Spleen (tissue), 11 donors: ENCODE measurements at regions not wholly inside any gene's neighbourhood (a gene's known extent, or its start where the extent isn't known, plus 50 kb on each side); places are given as distances from the start of the nearest gene placed in this dataset.

Experiments
- DNase-seq: peaks from one replicate; pipeline ENCODE4 v3.0.0-alpha.2; 2020
- H3K27ac ChIP-seq, 8 donors: fragments of 200-600 bp; sonication (generic) in 7 of 8; 1 replicate in 4 of 8; 2 replicates in 4 of 8; pipeline versions ENCODE4 v1.5.0 to v1.8.0; 2016 to 2021; ENCODE audit warnings: inconsistent platforms in 4 of 8, mild to moderate bottlenecking in 4 of 8, moderate library complexity in 1 of 8
- H3K27me3 ChIP-seq, 7 donors: fragments of 200-600 bp; sonication (generic) in 6 of 7; replicated peaks in 1 of 7; 1 replicate in 4 of 7; 2 replicates in 3 of 7; pipeline versions ENCODE4 v1.5.0 to v1.8.0; 2016 to 2021; ENCODE audit warnings: inconsistent platforms in 3 of 7, mild to moderate bottlenecking in 1 of 7
- H3K36me3 ChIP-seq, 6 donors: fragments of 200-600 bp; sonication (generic) in 5 of 6; 1 replicate in 4 of 6; 2 replicates in 2 of 6; pipeline versions ENCODE4 v1.5.0 to v1.8.0; 2016 to 2021; ENCODE audit warnings: inconsistent platforms in 2 of 6
- H3K4me1 ChIP-seq, 6 donors: fragments of 200-600 bp; sonication (generic) in 5 of 6; 1 replicate in 3 of 6; 2 replicates in 3 of 6; pipeline versions ENCODE4 v1.5.0 to v1.8.0; 2016 to 2021; ENCODE audit warnings: inconsistent platforms in 3 of 6
- H3K4me3 ChIP-seq, 8 donors: fragments of 200-600 bp; sonication (generic) in 7 of 8; 1 replicate in 4 of 8; 2 replicates in 4 of 8; pipeline versions ENCODE4 v1.5.0 to v1.8.0; 2016 to 2021; ENCODE audit warnings: inconsistent platforms in 4 of 8, mild to moderate bottlenecking in 4 of 8, moderate library complexity in 2 of 8
- H3K9me3 ChIP-seq, 8 donors: fragments of 200-600 bp; sonication (generic) in 7 of 8; 1 replicate in 4 of 8; 2 replicates in 4 of 8; pipeline versions ENCODE4 v1.5.0 to v1.8.0; 2016 to 2021; ENCODE audit warnings: inconsistent platforms in 4 of 8
- POLR2A ChIP-seq, 3 donors: fragments of 450-650 bp; IDR thresholded peaks; one replicate each; pipeline ENCODE4 v1.5.1; 2017; ENCODE audit warnings: antibody characterized with exemption in 3 of 3, mild to moderate bottlenecking in 1 of 3
- POLR2AphosphoS5 ChIP-seq, 3 donors: sonication (generic); formaldehyde crosslinking; IDR thresholded peaks; one replicate each; pipeline ENCODE4 v1.5.1; 2017; ENCODE audit warnings: antibody characterized with exemption in 3 of 3
- WGBS, 5 donors: extraction: QIAGEN DNeasy Blood & Tissue Kit in 3 of 5; methylation state at CpG; one replicate each; pipeline versions ENCODE4 v1.1.5 to v1.1.7; 2013 to 2018; 5-methylcytosine and 5-hydroxymethylcytosine counted together
- intact Hi-C: fragments of 100-400 bp; cut with DNase I; formaldehyde crosslinking; loops from one replicate; pipeline ENCODE4 v1.15.0; 2023; ENCODE audit warnings: low total_unique reads
- TF ChIP-seq, protein P1 (sequence below), 11 experiments: fragments of 200-600 bp in 7 of 11; fragments of 450-650 bp in 4 of 11; sonication (generic) in 4 of 11; IDR thresholded peaks in 8 of 11; conservative IDR thresholded peaks in 3 of 11; 1 replicate in 7 of 11; 2 replicates in 4 of 11; pipeline versions ENCODE4 v1.4.0 to v1.8.0; 2016 to 2021; ENCODE audit warnings: antibody characterized with exemption in 11 of 11, inconsistent platforms in 4 of 11, mild to moderate bottlenecking in 1 of 11
- donor health status: healthy with polysubstance abuse.
- donor health status: DM: no; HTN: no; CAD: no; lungs with moderate emphysema.
- donor health status: DM: no; HTN: no; CAD: no.
- donor health status: Bipolar disorder and iron deficiency.
- donor health status: healthy.
- donor health status: DM: no; HTN: no; CAD: no.
- donor health status: DM: yes; HTN: yes; CAD: no.

GRCh38 chr4:31783311-31783710, 1063.1 kb downstream of the PCDH7 start:
- TF ChIP-seq POLR2AphosphoS5 (IDR thresholded peaks at IDR 0.05): no peak
- no peak for TF ChIP-seq POLR2A (IDR thresholded peaks at IDR 0.05)
- TF ChIP-seq, protein P1, sequence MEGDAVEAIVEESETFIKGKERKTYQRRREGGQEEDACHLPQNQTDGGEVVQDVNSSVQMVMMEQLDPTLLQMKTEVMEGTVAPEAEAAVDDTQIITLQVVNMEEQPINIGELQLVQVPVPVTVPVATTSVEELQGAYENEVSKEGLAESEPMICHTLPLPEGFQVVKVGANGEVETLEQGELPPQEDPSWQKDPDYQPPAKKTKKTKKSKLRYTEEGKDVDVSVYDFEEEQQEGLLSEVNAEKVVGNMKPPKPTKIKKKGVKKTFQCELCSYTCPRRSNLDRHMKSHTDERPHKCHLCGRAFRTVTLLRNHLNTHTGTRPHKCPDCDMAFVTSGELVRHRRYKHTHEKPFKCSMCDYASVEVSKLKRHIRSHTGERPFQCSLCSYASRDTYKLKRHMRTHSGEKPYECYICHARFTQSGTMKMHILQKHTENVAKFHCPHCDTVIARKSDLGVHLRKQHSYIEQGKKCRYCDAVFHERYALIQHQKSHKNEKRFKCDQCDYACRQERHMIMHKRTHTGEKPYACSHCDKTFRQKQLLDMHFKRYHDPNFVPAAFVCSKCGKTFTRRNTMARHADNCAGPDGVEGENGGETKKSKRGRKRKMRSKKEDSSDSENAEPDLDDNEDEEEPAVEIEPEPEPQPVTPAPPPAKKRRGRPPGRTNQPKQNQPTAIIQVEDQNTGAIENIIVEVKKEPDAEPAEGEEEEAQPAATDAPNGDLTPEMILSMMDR (IDR thresholded peaks at IDR 0.05 in 8 of 11, conservative IDR thresholded peaks at IDR 0.05 in 3 of 11): no peak
- H3K4me1 ChIP-seq: no peaks in the 10 kb centered on the region
- H3K36me3 ChIP-seq: no peaks in the 10 kb centered on the region
- WGBS, 5 donors: 67 to 89% (median 85%) methylated on average over 2 of the region's 2 CpGs
- peaks cover 0 to 14% (median 0%) of the 10 kb centered on the region in 8 donors for H3K9me3 ChIP-seq
- H3K4me3 ChIP-seq: no peak overlapping the region
- no peak for DNase-seq
- H3K27me3 ChIP-seq: no peaks in the 10 kb centered on the region
- intact Hi-C loops: no loop called here
- H3K27ac ChIP-seq: no peak overlapping the region

- WGBS, 5 donors: 9 to 15% (median 10%) methylated on average over 2 of the region's 2 CpGs
- intact Hi-C loops: no loop called here
- DNase-seq: no peak
- Histone ChIP-seq H3K27ac (no peak overlapping the region), H3K4me3 (no peak overlapping the region), H3K27me3 (no peaks in the 10 kb centered on the region), H3K9me3 (peaks cover 0 to 14% (median 0%) of the 10 kb centered on the region in 8 donors), H3K36me3 (no peaks in the 10 kb centered on the region), H3K4me1 (no peaks in the 10 kb centered on the region)
- TF ChIP-seq POLR2AphosphoS5 (IDR thresholded peaks at IDR 0.05) (no peak), POLR2A (IDR thresholded peaks at IDR 0.05) (no peak)
- TF ChIP-seq, protein P1 (IDR thresholded peaks at IDR 0.05 in 8 of 11, conservative IDR thresholded peaks at IDR 0.05 in 3 of 11): no peak
These were observed 1064.4 kb downstream of the PCDH7 start for GRCh38 chr4:31784558-31784957.

DNA sequence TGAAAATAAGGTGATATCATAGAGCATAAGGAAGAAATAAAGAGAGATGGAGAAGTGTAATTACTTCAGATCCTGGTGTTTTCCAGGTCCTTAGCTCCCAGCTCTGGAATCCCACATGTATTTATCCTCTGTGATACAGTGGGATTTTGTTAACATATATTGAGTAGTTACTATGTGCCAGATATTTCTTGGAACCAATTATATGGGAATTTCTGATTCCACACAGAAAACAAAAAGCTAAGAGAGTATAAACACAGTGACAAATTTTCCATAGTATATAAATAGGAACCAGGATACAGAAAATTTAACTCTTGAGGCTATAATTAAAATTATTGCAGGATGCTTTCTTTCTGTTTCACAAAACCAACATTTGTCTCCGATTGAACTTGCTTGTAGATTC, 1067.5 kb downstream of the PCDH7 start:
- Histone ChIP-seq H3K4me3 (no peak overlapping the region), H3K36me3 (no peaks in the 10 kb centered on the region), H3K27me3 (no peaks in the 10 kb centered on the region), H3K9me3 (peaks cover 0 to 17% (median 0%) of the 10 kb centered on the region in 8 donors), H3K27ac (no peak overlapping the region), H3K4me1 (no peaks in the 10 kb centered on the region)
- intact Hi-C loops: no loop called here
- 75 to 94% (median 80%) methylated on average over 1 of the region's 1 CpG for WGBS, 5 donors
- TF ChIP-seq, protein P1 (IDR thresholded peaks at IDR 0.05 in 8 of 11, conservative IDR thresholded peaks at IDR 0.05 in 3 of 11): no peak
- no peak for TF ChIP-seq POLR2A (IDR thresholded peaks at IDR 0.05)
- TF ChIP-seq POLR2AphosphoS5 (IDR thresholded peaks at IDR 0.05): no peak
- no peak for DNase-seq

DNA sequence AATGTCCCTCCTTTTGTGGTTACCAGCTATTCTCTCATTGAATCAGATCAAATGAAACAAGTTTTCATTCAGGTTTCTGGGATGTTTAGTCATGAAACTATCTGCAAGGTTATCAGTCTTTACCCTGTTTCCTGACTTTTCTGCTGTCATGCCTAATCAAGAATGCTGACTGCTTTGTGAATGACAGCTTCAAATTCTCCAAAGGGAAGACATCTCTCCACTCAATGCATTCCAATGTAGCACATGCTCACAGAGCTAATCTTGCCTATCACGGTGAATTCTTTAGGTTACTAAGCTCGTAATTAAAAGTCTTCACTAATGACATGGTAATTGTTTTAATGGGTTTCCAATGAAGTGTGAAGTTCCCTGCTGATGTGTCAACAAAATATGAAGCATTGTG, 1068.5 kb downstream of the PCDH7 start:
- intact Hi-C loops: no loop called here
- Histone ChIP-seq H3K36me3 (no peaks in the 10 kb centered on the region), H3K4me3 (no peak overlapping the region), H3K4me1 (no peaks in the 10 kb centered on the region), H3K27ac (no peak overlapping the region), H3K27me3 (no peaks in the 10 kb centered on the region), H3K9me3 (peaks cover 0 to 11% (median 0%) of the 10 kb centered on the region in 8 donors)
- 65 to 81% (median 68%) methylated on average over 2 of the region's 2 CpGs for WGBS, 5 donors
- no peak for DNase-seq
- TF ChIP-seq POLR2A (IDR thresholded peaks at IDR 0.05) (no peak), POLR2AphosphoS5 (IDR thresholded peaks at IDR 0.05) (no peak)
- TF ChIP-seq, protein P1 (IDR thresholded peaks at IDR 0.05 in 8 of 11, conservative IDR thresholded peaks at IDR 0.05 in 3 of 11): no peak
